A549 (cell line): ENCODE measurements at regions not wholly inside any gene's neighbourhood (a gene's known extent, or its start where the extent isn't known, plus 50 kb on each side); places are given as distances from the start of the nearest gene placed in this dataset.

Experiments used
- CEBPB ChIP-seq, 2 experiments: fragments of >200 bp in 1 of 2; sonication (Bioruptor Twin) in 1 of 2; formaldehyde crosslinking in 1 of 2; IDR thresholded peaks; 2 replicates each; pipeline ENCODE4 v1.6.1; 2012 to 2016
- CTCF ChIP-seq: fragments of >200 bp; sonication (Bioruptor Twin); formaldehyde crosslinking; IDR thresholded peaks from 3 replicates; pipeline ENCODE4 v1.5.1; 2016
- ELK1 ChIP-seq: fragments of 150-350 bp; IDR thresholded peaks from 2 replicates; pipeline ENCODE4 v1.6.1; 2014; ENCODE audit warnings: low read depth, mild to moderate bottlenecking, low read length
- ESRRA ChIP-seq: fragments of 150-350 bp; IDR thresholded peaks from 2 replicates; pipeline ENCODE4 v1.6.1; 2014; ENCODE audit warnings: mild to moderate bottlenecking, low read length, borderline replicate concordance
- HOXA7 ChIP-seq: fragments of 250-450 bp; sonication (Bioruptor Pico); IDR thresholded peaks from 2 replicates; pipeline ENCODE4 v1.5.0; 2020; ENCODE audit warnings: mild to moderate bottlenecking, moderate library complexity
- MYC ChIP-seq: IDR thresholded peaks from 2 replicates; pipeline ENCODE4 v1.6.1; 2012; ENCODE audit warnings: mild to moderate bottlenecking, inconsistent platforms, low read length, improper control_type of control experiment, borderline replicate concordance
- PBX3 ChIP-seq: IDR thresholded peaks from 2 replicates; pipeline ENCODE4 v1.6.1; 2012
- RNF2 ChIP-seq: fragments of 200-600 bp; sonication (generic); IDR thresholded peaks from 2 replicates; pipeline ENCODE4 v1.6.1; 2016; ENCODE audit warnings: low read depth, mild to moderate bottlenecking, antibody characterized with exemption, moderate library complexity, borderline replicate concordance
- SMC3 ChIP-seq: fragments of >200 bp; sonication (Bioruptor Twin); formaldehyde crosslinking; IDR thresholded peaks from 3 replicates; pipeline ENCODE4 v1.6.1; 2018; ENCODE audit warnings: inconsistent platforms

GRCh38 chr20:50450493-50450826 is 59.7 kb upstream of the PTPN1 start:
- TF ChIP-seq SMC3 (no peak), CEBPB (IDR thresholded peaks at IDR 0.05) (no peak), PBX3 (no peak), MYC (no peak), CTCF (no peak), ESRRA (no peak), HOXA7 (CRISPR knock-in tag) (no peak), ELK1 (no peak), RNF2 (no peak)
